GM21367 (cell line): ENCODE measurements at regions not wholly inside any gene's neighbourhood (a gene's known extent, or its start where the extent isn't known, plus 50 kb on each side); places are given as distances from the start of the nearest gene placed in this dataset.
"Not testable (repeated sequence)": the region's sequence is repeated elsewhere in the genome, so short reads cannot be mapped to it uniquely, and the experiment has no call there.

Source experiments
- ATAC-seq: cut with Tn5 transposase; IDR thresholded peaks from one replicate; pipeline ENCODE4 v1.9.1; 2021; ENCODE audit not compliant: unreplicated experiment

- ATAC-seq = no peak
Observed at GRCh38 chr12:124159655-124160054, 135.2 kb upstream of the RFLNA start.

GRCh38 chr12:124160097-124160756 lies 134.7 kb upstream of the RFLNA start:
- ATAC-seq = no peak

GRCh38 chr12:124161402-124161801 lies 133.5 kb upstream of the RFLNA start:
- not testable (repeated sequence) for ATAC-seq

GRCh38 chr12:124162151-124163110 lies 132.5 kb upstream of the RFLNA start:
- no peak for ATAC-seq

GRCh38 chr12:124165695-124166094 lies 129.2 kb upstream of the RFLNA start:
- no peak for ATAC-seq

GRCh38 chr12:124167141-124167540 lies 127.8 kb upstream of the RFLNA start:
- ATAC-seq = no peak

GRCh38 chr12:124168016-124168786 lies 126.7 kb upstream of the RFLNA start:
- ATAC-seq = no peak

- ATAC-seq = no peak
Observed at GRCh38 chr12:124169577-124170284, 125.2 kb upstream of the RFLNA start.

GRCh38 chr12:124170760-124171159 lies 124.1 kb upstream of the RFLNA start:
- no peak for ATAC-seq

GRCh38 chr12:124171231-124171979 lies 123.5 kb upstream of the RFLNA start:
- ATAC-seq = no peak

GRCh38 chr12:124172636-124173035 lies 122.3 kb upstream of the RFLNA start:
- ATAC-seq = no peak

- ATAC-seq = no peak
Observed at GRCh38 chr12:124173692-124174091, 121.2 kb upstream of the RFLNA start.

GRCh38 chr12:124174451-124175348 lies 120.2 kb upstream of the RFLNA start:
- ATAC-seq = no peak

GRCh38 chr12:124175704-124176103 lies 119.2 kb upstream of the RFLNA start:
- no peak for ATAC-seq

- no peak for ATAC-seq
Observed at GRCh38 chr12:124177276-124177950, 117.5 kb upstream of the RFLNA start.

- ATAC-seq = no peak
Observed at GRCh38 chr12:124177951-124178316, 117.0 kb upstream of the RFLNA start.

GRCh38 chr12:124179936-124180607 lies 114.8 kb upstream of the RFLNA start:
- no peak for ATAC-seq

GRCh38 chr12:124183172-124183571 lies 111.7 kb upstream of the RFLNA start:
- no peak for ATAC-seq
